ENCODE measurements at regions not wholly inside any gene's neighbourhood (a gene's known extent, or its start where the extent isn't known, plus 50 kb on each side); places are given as distances from the start of the nearest gene placed in this dataset.

- no peak for TF ChIP-seq YY1 (IDR thresholded peaks at IDR 0.05; ENCODE audit: insufficient read depth, insufficient read length)
- TF ChIP-seq ZNF274 (IDR thresholded peaks at IDR 0.05; ENCODE audit: low read depth, low read length): no peak
Observed at GRCh38 chr9:75452512-75452911, 364.2 kb downstream of the OSTF1 start.

All from NT2/D1 (cell line).